H54 (cell line): ENCODE measurements at regions not wholly inside any gene's neighbourhood (a gene's known extent, or its start where the extent isn't known, plus 50 kb on each side); places are given as distances from the start of the nearest gene placed in this dataset.
"Not testable (repeated sequence)": the region's sequence is repeated elsewhere in the genome, so short reads cannot be mapped to it uniquely, and the experiment has no call there.

ENCODE experiments used
- DNase-seq: peaks from one replicate; pipeline ENCODE4 v3.0.0; 2011; ENCODE audit warnings: low spot score, mixed read lengths; ENCODE audit not compliant: insufficient read length
- FAIRE-seq: peaks from 3 replicates; lab custom pipeline; 2011; peaks lifted over from hg19 to GRCh38; lab: Jason Lieb, UNC
- POLR2A ChIP-seq: IDR thresholded peaks from 2 replicates; pipeline ENCODE4 v1.6.1; 2011; ENCODE audit warnings: low read depth, mild to moderate bottlenecking, low read length

DNA sequence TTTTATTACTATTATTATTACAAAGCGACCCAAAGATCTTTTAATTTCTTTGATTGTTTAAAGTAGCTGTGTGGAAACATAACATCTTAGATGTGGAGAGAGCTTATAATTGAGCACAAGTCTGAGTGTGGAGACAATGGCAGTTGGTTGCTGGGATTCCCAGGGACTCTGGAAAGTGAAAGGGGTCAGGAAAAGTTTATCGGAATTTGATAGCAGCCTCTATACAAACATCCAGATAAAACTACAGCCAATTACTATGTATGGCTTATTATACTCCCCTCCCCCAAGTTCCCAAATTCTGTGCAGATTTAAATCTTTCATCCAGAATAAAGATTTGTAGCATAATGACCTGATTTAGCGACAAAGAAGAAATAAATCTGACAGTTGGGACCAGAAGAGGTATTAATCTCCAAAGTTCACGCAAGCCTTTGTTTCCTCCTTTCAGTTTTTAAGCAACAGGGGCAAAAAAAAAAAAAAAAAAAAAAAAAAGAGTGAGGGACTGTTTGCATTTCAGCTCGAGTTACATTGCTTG is 121.4 kb upstream of the MAP3K7 start:
- no peak for DNase-seq
- TF ChIP-seq POLR2A = no peak
- no peak for FAIRE-seq

DNA sequence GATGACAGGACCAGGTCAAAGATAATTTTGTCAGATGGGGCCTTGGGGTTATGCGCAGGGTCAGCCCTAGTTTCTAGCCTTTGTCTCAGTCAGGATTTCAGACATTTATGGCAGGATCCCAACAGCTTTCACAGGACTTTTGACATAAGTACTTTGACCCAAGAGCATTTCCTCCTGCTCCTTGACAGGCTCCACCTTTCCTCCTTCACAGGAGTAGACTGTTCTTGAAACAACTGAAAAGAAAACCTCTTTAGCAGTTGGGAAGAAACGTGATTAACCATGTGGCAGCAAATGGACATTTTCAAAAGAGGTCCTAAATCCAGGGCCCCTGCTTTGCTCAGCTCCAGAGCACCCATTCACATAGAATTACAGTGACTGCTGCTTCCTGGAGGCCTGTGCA is 120.4 kb upstream of the MAP3K7 start:
- no peak for TF ChIP-seq POLR2A
- FAIRE-seq (no peak), DNase-seq (no peak)

DNA sequence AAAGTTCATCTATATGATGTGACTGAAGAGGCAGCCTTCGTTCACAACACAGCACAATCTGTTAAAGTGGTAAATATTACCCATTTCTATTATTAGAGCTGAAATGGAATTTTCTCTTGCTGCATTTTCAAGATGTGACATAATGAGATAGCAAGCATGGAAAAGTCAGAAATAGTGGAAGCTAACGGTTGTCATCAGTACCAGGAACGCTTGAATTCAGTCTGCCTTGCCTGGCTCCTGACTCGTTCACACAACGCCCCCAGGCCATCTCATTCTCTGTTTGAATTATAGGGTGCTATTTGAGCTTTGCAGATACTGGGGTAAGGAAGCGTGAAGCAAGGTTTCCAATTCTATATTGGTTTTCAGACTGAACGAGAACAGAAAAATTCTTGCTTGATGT is 116.5 kb upstream of the MAP3K7 start:
- no peak for DNase-seq
- no peak for FAIRE-seq
- no peak for TF ChIP-seq POLR2A

DNA sequence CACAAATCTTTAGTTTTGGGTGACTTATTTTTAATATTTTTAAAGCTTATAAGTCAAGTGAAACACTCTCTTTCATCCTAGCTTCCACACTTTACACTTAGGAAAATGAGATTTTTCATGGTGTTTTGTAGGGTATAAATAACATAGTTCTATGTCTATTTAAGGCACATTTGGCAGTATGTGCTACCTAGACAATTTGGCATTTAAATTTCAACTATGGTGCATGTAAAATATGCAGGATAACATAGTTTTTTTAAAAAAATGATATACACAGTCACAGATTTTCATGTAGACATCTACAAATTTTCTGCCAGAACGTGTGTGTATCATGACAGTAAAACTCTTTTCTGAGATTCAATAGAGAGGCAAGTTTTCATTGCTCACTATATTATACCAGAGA is 115.1 kb upstream of the MAP3K7 start:
- TF ChIP-seq POLR2A = no peak
- FAIRE-seq (no peak), DNase-seq (no peak)

DNA sequence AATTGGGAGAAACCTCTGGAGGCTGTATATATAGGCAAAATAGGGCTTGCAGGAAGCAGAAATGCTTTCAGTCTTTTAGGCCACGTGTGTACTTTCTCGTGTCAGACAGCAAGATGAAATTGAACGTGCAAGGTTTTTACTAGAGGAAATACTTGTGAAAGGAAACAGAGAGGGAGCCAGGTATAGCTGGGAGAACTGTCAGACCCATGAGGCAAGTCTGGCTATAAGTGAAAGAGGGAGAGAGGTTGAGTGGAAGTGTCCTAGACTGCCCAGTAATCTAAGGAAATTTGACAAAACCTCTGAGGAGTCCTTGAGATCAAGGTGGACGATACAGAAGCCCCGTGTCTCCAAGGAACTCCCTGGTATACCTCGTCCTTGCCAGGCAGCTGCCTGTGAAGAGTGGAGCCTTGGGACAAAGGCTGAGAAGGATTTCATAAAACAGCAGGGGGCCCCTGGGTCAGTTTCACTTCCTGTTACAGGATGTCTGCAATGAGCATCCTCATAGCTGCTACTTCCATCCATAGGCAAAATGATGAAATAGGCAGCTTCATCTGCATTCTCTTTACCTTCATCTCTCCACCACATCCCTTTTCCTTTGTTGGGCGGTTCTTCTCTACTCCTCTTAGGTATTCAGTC is 114.4 kb upstream of the MAP3K7 start:
- no peak for TF ChIP-seq POLR2A
- DNase-seq = no peak
- no peak for FAIRE-seq

DNA sequence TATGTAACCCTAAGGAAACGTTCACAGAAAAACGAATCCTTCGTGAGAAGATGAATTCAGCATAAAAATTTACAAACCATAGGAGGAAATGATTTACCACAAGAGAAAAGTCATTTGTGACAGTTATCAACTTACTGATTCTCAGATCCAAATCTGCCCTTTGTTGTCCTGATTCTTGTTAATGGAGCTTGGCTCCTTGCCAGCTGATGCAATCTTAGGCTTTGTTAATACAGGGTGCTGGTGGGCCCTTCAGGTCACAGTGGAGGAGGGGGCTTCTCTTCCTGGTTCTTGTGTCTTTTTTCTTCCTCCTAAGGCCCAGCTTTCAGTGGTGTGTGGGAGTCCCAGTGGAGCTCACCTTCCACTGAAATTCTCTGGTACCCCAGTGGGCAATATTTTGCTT is 108.4 kb upstream of the MAP3K7 start:
- no peak for FAIRE-seq
- no peak for TF ChIP-seq POLR2A
- DNase-seq = no peak

DNA sequence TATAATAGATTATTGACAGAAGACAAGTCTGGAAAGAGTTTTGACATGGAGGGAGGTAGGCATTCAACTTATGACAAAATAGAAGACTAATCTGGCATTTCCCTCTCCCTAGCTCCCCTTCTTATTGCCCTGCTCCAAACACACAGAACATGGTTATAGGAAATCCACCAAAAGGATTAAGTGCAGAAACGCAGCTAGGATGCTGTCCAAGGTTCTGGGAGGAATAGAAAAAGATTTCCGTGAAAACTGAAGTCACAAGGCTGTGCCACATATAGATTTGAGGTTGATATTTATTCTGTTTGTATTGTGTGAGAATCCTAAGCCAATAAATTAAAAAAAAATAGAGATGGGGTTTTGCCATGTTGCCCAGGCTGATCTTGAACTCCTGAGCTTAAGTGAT is 107.9 kb upstream of the MAP3K7 start:
- TF ChIP-seq POLR2A = no peak
- no peak for DNase-seq
- FAIRE-seq = no peak

DNA sequence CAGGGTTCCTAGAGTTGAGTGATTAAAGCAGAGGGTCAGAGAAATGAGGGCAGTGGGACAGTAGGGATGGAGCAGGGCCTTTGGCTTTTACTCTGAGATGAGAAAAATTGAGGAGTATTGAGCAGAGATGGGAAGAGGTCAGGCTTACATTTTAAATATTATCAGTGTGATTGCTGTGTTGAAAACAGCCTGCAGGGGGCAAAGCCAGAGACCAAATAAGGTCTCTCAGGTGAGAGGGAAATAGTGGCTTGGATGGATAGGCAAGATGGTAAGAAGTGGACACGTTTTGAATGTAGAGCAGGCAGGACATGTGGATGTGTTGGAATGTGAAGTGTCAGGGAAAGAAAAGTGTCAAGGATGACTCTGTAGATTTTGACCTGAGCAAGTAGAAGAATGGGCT is 105.0 kb upstream of the MAP3K7 start:
- TF ChIP-seq POLR2A = no peak
- no peak for FAIRE-seq
- DNase-seq = no peak

DNA sequence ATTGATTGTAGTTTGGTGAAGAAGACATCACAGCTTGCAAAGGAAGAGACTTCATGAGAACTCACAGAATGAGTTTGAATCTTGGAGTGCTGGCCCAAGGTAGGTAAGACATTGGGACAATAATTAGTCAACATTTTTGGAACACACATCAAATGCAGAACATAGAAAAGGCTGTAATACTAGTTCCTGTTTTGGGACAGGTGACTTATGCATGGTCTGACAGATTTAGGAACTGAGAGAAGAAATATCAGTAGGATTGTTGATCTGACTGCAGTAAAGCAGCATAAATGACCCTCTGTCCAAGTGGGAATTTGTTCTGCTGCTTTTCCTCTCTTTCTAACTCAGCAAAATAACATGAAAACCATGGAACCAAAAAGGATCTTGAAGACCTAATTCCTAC is 102.3 kb upstream of the MAP3K7 start:
- FAIRE-seq (no peak), DNase-seq (no peak)
- no peak for TF ChIP-seq POLR2A

DNA sequence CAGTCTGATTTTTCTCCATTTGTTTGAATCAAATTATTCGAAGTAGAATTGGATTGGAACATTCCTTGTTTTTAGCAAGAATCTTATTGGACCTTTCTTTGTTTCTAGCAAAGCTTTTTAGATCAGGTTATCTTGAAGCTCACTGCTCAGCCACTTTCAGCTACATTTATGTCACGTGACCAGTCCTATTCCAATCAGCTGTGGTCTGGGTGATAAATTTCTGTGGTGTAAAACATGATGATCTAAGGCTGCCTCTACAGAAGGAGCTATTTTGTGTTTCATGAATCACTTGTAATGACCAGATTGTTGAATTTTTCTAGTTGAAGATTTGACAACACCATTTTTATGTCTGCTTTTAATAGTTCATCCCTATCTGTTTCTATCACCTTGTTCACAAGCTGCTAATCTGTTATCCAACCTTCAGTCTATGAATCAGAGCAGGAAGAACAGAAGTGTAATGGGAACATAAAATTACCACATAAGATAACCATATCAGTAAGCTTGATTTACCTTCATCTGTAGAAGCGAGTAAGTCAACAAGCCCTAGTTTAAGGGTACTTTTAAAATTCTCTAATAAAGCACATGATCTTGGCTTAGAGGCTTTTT is 101.0 kb upstream of the MAP3K7 start:
- DNase-seq = no peak
- no peak for TF ChIP-seq POLR2A
- no peak for FAIRE-seq

DNA sequence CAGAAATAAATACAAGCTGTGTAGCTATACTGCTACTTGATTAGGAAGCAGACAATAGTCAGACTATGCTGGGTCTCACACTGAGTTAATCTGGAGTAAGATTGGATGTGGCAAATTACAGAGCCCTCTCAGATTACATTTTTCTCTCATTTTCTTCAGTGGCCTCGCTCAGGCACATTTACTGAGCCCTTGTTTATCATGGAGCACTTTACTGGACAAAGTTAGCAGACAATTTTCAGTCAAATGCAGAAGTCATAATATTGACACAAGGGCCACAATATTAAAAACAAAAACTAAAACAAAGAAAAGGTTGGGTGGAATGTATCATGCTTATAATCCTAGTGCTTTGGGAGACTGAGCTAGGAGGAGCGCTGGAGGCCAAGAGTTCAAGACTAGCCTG is 95.0 kb upstream of the MAP3K7 start:
- no peak for FAIRE-seq
- no peak for TF ChIP-seq POLR2A

DNA sequence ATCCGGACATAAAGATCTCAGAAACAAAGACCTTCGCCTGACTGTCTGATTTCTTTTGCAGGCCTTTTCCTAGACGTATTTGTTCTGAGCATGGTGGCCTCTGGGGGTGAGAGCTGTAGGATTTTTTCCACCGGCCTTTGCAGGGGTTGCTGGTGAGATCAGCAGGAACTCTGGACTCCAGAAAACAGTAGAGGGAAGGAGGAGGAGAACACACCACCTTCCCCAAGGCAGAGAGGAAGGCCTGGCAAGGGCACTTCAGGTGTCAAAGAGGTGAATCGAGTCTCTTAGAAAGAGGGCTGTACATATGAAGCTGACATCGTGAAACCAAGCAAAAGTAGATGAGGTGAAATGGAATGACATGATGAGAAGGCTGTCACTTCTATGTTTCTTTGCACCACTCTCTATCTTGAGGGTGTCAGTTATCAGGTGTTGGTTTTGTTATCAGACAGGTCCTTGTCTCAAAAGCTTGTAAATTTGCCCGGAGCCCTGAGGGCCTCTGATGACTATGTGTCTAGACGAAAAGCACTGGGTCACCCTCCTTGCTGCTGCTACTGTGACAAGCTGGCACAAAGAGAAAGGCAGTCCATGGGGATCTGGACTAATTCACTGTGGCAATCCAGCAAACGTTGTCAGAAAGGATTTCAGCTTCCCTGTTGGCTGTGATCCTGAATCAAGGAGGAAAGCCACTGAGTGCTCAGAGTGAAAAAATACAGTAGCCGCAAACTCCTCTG is 91.3 kb upstream of the MAP3K7 start:
- TF ChIP-seq POLR2A = no peak
- FAIRE-seq (no peak), DNase-seq (no peak)

More for the DNA sequence above, 95.0 kb upstream of the MAP3K7 start:
- DNase-seq = no peak

DNA sequence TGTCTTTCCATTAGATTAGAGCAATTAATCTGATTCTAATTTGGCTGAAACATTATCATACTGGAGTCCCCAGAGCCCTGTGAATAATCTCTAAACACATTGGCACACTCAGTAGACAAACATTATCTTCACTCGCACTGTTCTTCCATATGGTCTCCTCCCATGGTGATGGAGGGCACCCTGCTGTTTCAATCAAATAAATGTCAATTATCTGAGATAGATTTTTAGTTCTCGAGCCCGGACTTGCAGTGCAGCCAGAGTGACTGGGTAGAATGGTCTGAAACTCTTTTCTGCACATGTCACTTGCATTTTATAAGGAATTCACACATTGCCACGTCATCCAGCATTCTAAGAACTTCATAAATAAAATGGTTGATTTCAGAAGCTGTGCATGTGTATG is 90.6 kb upstream of the MAP3K7 start:
- TF ChIP-seq POLR2A = no peak
- DNase-seq (no peak), FAIRE-seq (no peak)

DNA sequence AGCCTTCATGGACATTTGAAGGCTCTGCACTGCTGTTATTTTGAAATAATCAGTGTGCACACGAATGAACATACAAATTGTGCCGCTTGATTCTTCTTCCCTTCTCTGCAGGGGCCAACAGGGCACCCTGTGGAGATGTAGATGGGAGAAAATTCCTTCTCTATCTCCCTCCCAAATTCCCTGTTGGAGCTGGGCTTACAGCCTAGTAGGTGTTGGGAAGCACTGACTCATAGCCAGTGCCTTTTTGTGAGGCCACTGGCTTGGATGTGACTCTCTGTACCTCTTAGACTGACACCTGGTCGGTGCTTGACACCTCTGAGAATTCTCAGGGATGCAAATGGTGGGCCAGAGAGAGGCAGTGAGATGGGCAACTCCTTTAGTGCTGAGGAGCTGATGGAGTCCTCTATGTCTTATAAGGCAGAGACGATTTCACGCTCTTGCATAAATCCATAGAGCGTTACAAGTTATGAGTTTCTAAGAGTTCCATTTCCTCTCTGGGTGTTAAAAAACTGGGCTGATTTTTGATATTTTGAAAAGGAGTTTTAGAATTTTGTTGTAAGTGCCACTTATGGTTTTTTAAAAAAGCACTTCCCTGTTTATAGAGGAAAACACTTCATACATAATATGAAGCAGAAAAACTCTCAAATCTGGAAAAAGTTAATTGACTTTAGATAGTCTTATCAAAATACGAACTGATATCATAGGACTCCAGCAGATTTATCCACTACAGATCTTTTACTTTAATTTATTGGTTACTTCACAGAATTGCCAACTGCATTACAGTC is 89.8 kb upstream of the MAP3K7 start:
- DNase-seq = no peak
- no peak for TF ChIP-seq POLR2A
- no peak for FAIRE-seq

DNA sequence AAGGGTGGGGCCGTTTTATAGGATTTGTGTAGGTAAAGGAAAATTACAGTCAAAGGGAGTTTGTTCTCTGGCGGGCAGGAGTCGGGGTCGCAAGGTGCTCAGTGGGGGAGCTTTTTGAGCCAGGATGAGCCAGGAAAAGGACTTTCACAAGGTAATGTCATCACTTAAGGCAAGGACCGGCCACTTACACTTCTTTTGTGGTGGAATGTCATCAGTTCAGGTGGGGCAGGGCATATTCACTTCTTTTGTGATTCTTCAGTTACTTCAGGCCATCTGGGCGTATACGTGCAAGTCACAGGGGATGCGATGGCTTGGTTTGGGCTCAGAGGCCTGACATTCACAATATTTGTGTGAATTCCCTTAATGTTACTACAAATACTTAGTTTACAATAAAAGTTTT is 88.2 kb upstream of the MAP3K7 start:
- not testable (repeated sequence) for FAIRE-seq, DNase-seq

DNA sequence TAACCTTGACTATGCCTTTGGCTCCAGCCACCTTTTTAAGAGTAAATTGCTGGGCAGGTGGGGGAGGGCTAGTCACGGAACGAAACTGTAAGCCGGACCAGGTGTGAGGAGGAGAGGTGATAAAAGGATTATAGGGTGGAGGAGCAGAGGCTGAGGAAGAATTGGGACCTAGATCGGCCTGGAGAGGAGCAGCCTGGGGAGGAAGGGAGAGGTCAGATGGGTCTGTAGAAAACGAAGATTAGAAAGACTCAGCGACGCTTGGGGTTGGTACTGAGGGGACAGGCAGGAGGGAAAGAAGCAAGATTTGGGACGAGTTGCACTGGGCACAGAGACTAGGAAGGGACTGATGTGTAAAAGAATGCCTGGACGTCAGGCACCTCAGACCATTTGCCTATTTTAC is 87.2 kb upstream of the MAP3K7 start:
- DNase-seq, FAIRE-seq: not testable (repeated sequence)
